ENCODE measurements at regions not wholly inside any gene's neighbourhood (a gene's known extent, or its start where the extent isn't known, plus 50 kb on each side); places are given as distances from the start of the nearest gene placed in this dataset.

DNA sequence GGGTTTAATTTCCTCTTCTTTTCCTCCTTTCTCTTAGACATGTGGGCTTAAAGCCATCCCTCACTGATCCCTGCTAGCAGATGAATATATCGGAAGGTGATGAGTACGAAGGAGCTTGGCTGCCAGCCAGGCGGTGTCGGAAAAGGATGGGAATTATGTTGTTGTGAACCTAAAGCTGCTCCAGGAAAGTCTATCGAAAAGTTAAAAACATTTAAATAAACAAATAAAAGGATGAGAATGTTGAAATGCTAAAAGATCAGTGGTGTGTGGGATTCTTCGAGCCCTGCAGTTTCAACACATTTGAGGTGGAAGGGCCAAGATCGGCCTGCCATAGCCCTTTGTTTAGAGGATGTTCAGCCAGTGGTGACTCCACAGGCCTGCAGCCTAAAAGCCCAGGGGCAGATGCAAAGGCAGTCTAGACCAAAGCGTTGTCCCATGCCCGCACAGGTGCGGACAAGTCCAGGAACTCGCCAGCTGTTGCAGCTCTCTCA, 107.9 kb downstream of the JCAD start:
- TF ChIP-seq, protein P1, sequence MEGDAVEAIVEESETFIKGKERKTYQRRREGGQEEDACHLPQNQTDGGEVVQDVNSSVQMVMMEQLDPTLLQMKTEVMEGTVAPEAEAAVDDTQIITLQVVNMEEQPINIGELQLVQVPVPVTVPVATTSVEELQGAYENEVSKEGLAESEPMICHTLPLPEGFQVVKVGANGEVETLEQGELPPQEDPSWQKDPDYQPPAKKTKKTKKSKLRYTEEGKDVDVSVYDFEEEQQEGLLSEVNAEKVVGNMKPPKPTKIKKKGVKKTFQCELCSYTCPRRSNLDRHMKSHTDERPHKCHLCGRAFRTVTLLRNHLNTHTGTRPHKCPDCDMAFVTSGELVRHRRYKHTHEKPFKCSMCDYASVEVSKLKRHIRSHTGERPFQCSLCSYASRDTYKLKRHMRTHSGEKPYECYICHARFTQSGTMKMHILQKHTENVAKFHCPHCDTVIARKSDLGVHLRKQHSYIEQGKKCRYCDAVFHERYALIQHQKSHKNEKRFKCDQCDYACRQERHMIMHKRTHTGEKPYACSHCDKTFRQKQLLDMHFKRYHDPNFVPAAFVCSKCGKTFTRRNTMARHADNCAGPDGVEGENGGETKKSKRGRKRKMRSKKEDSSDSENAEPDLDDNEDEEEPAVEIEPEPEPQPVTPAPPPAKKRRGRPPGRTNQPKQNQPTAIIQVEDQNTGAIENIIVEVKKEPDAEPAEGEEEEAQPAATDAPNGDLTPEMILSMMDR (conservative IDR thresholded peaks at IDR 0.05), result no peak
- no peak overlapping the region for H3K4me3 Mint-ChIP-seq
- Histone ChIP-seq H2BK120ac (ENCODE audit: low read depth, low read length, poor library complexity, severe bottlenecking) (no peak overlapping the region), H3T11ph (ENCODE audit: low read length) (no peak overlapping the region), H3K23ac (ENCODE audit: insufficient read length, low read depth, low read length) (no peak overlapping the region), H3K9ac (ENCODE audit: extremely low read depth, insufficient read length, low read length) (no peak overlapping the region), H4K5ac (ENCODE audit: insufficient read length, low read depth, low read length) (no peak overlapping the region), H3K56ac (ENCODE audit: insufficient read length, low read depth, low read length) (no peak overlapping the region), H3K23me2 (ENCODE audit: insufficient read length, low read depth, low read length, poor library complexity, severe bottlenecking) (no peaks in the 10 kb centered on the region), H2AFZ (ENCODE audit: low read length) (no peak overlapping the region), H4K20me1 (ENCODE audit: control insufficient read depth, insufficient read depth, insufficient read length) (no peaks in the 10 kb centered on the region), H2BK15ac (ENCODE audit: low read depth, low read length) (no peak overlapping the region), H4K91ac (ENCODE audit: insufficient read length, low read depth, low read length) (no peak overlapping the region), H3K4ac (ENCODE audit: low read depth, low read length) (no peak overlapping the region), H2BK12ac (ENCODE audit: insufficient read length, low read depth, low read length) (no peak overlapping the region), H3K79me1 (ENCODE audit: insufficient read depth, low read depth, low read length, poor library complexity, severe bottlenecking) (no peaks in the 10 kb centered on the region), H4K8ac (replicated peaks; ENCODE audit: insufficient read length, low read depth, low read length) (no peak overlapping the region), H3K14ac (ENCODE audit: insufficient read depth, low read length) (no peak overlapping the region), H2BK20ac (ENCODE audit: low read depth, low read length, poor library complexity, severe bottlenecking) (no peak overlapping the region), H3K27me3 (ENCODE audit: insufficient read depth, low read length) (no peaks in the 10 kb centered on the region), H2BK5ac (ENCODE audit: insufficient read length, low read length) (no peak overlapping the region), H3K79me2 (ENCODE audit: insufficient read depth, low read length) (no peaks in the 10 kb centered on the region), H3K4me1 (ENCODE audit: insufficient read depth, low read length) (0 out of 2 replicates have a peak, but pooled peaks cover 4% of the 10 kb centered on the region), H3K9me3 (ENCODE audit: control insufficient read depth, low read depth, low read length) (no peaks in the 10 kb centered on the region), H3K4me2 (ENCODE audit: insufficient read depth, insufficient read length, low read length) (no peak overlapping the region), H2AK5ac (ENCODE audit: insufficient read length, low read length) (no peak overlapping the region), H3K18ac (ENCODE audit: insufficient read length, low read depth, low read length) (no peak overlapping the region), H3K27ac (ENCODE audit: insufficient read length, low read depth, low read length) (no peak overlapping the region)
- WGBS (ENCODE audit: extremely low coverage, insufficient read length, low lambda C conversion rate), result no CpG with 5 or more reads among the region's 11 CpGs
- no peaks in the 10 kb centered on the region for H3K36me3 Mint-ChIP-seq (ENCODE audit: insufficient read depth in 1 of 3, low read depth in 3 of 3)
- H3K27ac Mint-ChIP-seq, result no peak overlapping the region
- no peaks in the 10 kb centered on the region for H3K27me3 Mint-ChIP-seq (ENCODE audit: low read depth)
- H3K9me3 Mint-ChIP-seq, result no peaks in the 10 kb centered on the region; a peak in 1 of 5 replicates
- DNase-seq, result no peak
- H3K4me1 Mint-ChIP-seq, result peaks cover 7 to 17% of the 10 kb centered on the region in 2 experiments
